ENCODE measurements at regions not wholly inside any gene's neighbourhood (a gene's known extent, or its start where the extent isn't known, plus 50 kb on each side); places are given as distances from the start of the nearest gene placed in this dataset.
"Not testable (repeated sequence)": the region's sequence is repeated elsewhere in the genome, so short reads cannot be mapped to it uniquely, and the experiment has no call there.

DNA sequence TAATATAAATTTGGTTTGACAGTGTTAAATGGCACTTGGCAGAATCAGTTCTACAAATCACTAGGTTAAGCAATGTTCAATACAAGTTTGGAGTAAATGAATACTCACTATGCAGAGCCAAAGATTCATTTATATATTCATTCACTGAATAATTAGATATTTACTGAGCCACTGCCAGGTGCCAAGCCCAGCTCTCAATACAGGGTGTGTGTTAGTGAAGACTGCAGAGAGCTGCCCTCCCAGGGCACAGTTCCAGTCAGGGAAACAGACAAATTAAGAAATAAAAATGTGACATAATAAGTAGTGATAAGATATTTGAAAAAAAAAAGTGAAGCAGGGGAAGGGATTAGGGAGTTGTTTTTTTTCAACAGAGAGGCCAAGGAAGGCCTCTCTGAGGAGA lies 411.7 kb downstream of the KCNRG start:
- POLR2A ChIA-PET = no interaction called here

DNA sequence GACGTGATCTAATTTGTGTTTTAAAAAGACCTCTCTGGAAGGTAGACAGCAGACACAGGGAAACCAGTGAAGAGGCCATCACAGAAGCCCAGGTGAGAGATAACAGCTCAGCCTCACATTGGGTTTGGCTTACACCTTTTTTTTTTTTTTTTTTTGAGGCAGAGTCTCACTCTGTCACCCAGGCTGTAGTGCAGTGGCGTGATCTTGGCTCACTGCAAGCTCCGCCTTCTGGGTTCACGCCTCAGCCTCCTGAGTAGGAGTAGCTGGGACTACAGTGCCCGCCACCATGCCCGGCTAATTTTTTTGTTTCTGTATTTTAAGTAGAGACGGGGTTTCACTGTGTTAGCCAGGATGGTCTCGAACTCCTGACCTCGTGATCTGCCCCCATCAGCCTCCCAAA lies 412.3 kb downstream of the KCNRG start:
- not testable (repeated sequence) for H3K27ac Mint-ChIP-seq
- CTCF ChIA-PET = interaction anchor here (1.4 to 1.5 kb wide), 2 partner anchors 12 to 451 kb away, joined by 3 to 4 read pairs; no protein-coding TSS in a partner anchor
- intact Hi-C loops (cut with micrococcal nuclease) = loop anchor here (5.0 kb wide), 1 partner anchor 345 kb away; no protein-coding TSS in a partner anchor

More for the DNA sequence above, 411.7 kb downstream of the KCNRG start:
- Mint-ChIP-seq H3K4me1 (ENCODE audit: low read depth) (peaks cover 31% of the 10 kb centered on the region), H3K36me3 (no peaks in the 10 kb centered on the region), H3K27me3 (no peaks in the 10 kb centered on the region), H3K4me3 (no peak overlapping the region), H3K9me3 (no peaks in the 10 kb centered on the region), H3K27ac (no peak overlapping the region)
- intact Hi-C loops (cut with micrococcal nuclease) = loop anchor here (5.0 kb wide), 1 partner anchor 345 kb away; no protein-coding TSS in a partner anchor
- CTCF ChIA-PET = interaction anchor here (0.7 to 1.5 kb wide), 3 partner anchors 13 to 451 kb away, joined by 3 to 4 read pairs (median 3); no protein-coding TSS in a partner anchor
- no peak for DNase-seq

DNA sequence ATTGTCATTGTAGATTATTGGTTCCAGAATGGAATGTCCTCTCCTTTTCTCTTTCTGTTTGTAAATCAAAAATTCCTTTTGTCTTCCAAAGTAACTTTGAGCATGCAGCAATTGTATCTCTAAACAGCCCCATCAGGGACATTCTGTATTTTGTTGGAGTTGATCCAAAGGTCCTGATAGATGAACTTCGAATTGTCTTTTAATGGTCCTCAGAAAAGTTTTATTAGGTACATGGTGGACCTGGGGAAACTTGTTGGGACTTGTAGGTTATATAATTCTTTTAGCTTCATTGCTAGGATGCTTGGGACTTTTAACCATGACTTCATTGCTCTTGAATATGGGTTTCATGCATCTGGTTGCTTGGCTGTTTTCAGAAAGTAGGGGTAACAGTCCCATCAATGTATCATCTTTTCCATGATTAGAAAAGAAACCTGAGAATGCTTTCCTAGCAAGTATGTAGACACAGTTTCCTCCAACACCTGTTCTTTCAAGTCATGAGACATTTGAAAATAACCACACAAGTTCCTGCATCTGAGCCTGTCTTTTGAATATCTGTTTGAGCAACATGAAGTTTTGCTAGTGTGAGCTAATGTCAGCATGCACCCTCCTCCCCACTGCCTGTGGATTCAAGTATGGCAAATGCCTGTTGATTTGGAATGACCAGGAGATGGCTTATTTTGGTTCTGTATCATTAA lies 413.1 kb downstream of the KCNRG start:
- no peaks in the 10 kb centered on the region for H3K36me3 Mint-ChIP-seq
- no peak for DNase-seq
- peak overlapping the region; percentile 23 for H3K27ac Mint-ChIP-seq
- CTCF ChIA-PET = interaction anchor here (1.2 kb wide), 1 partner anchor 9 kb away, joined by 3 read pairs; no protein-coding TSS in a partner anchor
- H3K4me1 Mint-ChIP-seq (ENCODE audit: low read depth) = peaks cover 21% of the 10 kb centered on the region
- no peak overlapping the region for H3K4me3 Mint-ChIP-seq
- H3K27me3 Mint-ChIP-seq = no peaks in the 10 kb centered on the region
- no peaks in the 10 kb centered on the region for H3K9me3 Mint-ChIP-seq
- intact Hi-C loops (cut with micrococcal nuclease) = loop anchor here (2.0 to 5.0 kb wide), 2 partner anchors 64 to 346 kb away; no protein-coding TSS in a partner anchor
- POLR2A ChIA-PET = no interaction called here

More for the DNA sequence above, 412.3 kb downstream of the KCNRG start:
- H3K36me3 Mint-ChIP-seq, H3K9me3 Mint-ChIP-seq, H3K4me3 Mint-ChIP-seq, POLR2A ChIA-PET, H3K27me3 Mint-ChIP-seq: not testable (repeated sequence)
- peaks cover 26% of the 10 kb centered on the region for H3K4me1 Mint-ChIP-seq (ENCODE audit: low read depth)
- peak; percentile 31 for DNase-seq

DNA sequence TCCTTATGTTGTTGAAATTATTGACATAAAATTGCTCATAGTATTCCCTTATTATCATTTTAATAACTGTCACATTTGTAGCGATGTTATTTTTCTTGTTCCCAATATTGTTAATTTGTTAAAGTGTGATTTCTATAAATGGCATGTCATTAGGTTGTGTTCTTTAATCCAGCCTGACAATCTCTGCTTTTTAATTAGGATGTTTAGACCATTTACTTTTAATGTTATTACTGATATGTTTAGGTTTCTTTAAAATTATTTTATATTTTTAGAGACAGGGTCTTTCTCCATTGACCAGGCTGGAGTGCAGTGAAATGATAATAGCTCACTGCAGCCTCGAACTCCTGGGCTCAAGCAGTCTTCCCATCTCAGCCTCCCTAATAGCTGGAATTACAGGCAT lies 408.5 kb downstream of the DLEU7 start:
- POLR2A ChIA-PET = no interaction called here
- CTCF ChIA-PET = no interaction called here

DNA sequence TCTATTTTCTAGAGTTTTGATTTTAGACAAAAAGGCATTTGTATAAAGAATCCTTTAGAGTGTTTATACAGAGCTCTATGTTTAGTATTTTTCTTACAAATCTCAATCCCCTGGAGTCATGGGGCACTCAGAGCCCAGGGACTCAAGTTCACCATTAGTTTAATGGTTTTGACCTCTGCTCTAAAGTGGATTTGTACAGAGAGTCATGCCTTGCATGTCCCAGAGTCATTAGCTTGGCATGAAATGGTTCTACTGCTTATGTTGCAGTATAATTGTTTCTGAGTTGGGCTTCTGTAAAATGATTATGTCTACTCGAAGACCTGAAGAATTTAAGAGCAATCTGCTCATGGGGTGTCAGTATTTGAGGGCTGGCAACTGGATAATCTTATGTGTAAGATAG lies 406.2 kb downstream of the DLEU7 start:
- DNase-seq = no peak
- Mint-ChIP-seq H3K36me3 (no peaks in the 10 kb centered on the region), H3K4me3 (no peak overlapping the region), H3K27me3 (no peaks in the 10 kb centered on the region), H3K9me3 (no peaks in the 10 kb centered on the region), H3K4me1 (ENCODE audit: low read depth) (no peaks in the 10 kb centered on the region), H3K27ac (no peak overlapping the region)
- intact Hi-C loops (cut with micrococcal nuclease) = no loop called here
- ChIA-PET CTCF (interaction anchor here (1.0 kb wide), 2 partner anchors 8 to 97 kb away, joined by 3 to 4 read pairs; no protein-coding TSS in a partner anchor), POLR2A (no interaction called here)

More for the DNA sequence above, 408.5 kb downstream of the DLEU7 start:
- intact Hi-C loops (cut with micrococcal nuclease) = no loop called here
- no peak overlapping the region for H3K4me3 Mint-ChIP-seq
- H3K4me1 Mint-ChIP-seq (ENCODE audit: low read depth) = no peaks in the 10 kb centered on the region
- no peak overlapping the region for H3K27ac Mint-ChIP-seq
- DNase-seq = no peak
- H3K27me3 Mint-ChIP-seq = no peaks in the 10 kb centered on the region
- H3K9me3 Mint-ChIP-seq = no peaks in the 10 kb centered on the region
- H3K36me3 Mint-ChIP-seq = no peaks in the 10 kb centered on the region

DNA sequence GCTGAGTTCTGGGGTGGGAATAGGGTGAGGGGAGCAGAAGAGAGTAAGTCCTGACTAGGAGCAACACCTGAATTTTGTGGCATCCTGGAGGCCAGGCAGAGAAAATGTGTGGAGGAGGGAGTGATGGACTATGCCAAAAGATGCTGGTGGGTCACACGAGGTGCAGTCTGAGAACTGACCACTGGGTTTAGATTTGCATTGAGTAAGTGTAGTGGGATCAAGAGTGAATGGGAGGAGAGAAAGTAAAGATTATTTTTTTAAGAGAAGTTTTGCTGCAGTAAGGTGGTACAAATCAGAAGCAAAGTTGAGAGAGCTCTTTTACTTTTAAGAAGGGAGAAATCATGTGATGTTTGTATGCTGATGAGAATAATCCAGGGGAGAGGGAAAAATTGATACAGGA lies 405.1 kb downstream of the DLEU7 start:
- CTCF ChIA-PET = no interaction called here
- POLR2A ChIA-PET = no interaction called here
- no peak overlapping the region for H3K27ac Mint-ChIP-seq
- no peaks in the 10 kb centered on the region for H3K9me3 Mint-ChIP-seq
- no peak overlapping the region for H3K4me3 Mint-ChIP-seq
- DNase-seq = no peak
- H3K36me3 Mint-ChIP-seq = no peaks in the 10 kb centered on the region
- H3K4me1 Mint-ChIP-seq (ENCODE audit: low read depth) = peaks cover 4% of the 10 kb centered on the region
- no peaks in the 10 kb centered on the region for H3K27me3 Mint-ChIP-seq
- intact Hi-C loops (cut with micrococcal nuclease) = no loop called here

DNA sequence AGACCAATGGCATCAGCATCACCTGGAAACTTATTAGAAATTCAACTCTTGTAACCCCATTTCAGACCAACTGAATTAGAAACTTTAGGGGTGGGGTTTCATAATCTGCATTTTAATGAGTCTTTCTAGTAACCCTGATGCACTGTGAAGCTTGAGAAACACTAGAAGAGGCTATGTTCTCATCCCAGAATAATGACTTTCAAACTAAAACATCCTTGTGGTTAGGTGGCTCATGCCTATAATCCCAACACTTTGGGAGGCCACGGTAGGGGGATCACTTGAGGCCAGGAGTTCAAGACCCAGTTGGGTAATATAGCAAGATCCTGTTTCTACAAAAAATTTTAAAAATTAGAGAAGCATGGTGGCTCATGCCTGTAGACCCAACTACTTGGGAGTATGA lies 402.4 kb downstream of the DLEU7 start:
- no peak overlapping the region for H3K4me3 Mint-ChIP-seq
- H3K27me3 Mint-ChIP-seq = no peaks in the 10 kb centered on the region
- no peaks in the 10 kb centered on the region for H3K9me3 Mint-ChIP-seq
- no peak overlapping the region for H3K27ac Mint-ChIP-seq
- intact Hi-C loops (cut with micrococcal nuclease) = no loop called here
- no peak for DNase-seq
- no peaks in the 10 kb centered on the region for H3K36me3 Mint-ChIP-seq
- ChIA-PET CTCF (no interaction called here), POLR2A (no interaction called here)
- H3K4me1 Mint-ChIP-seq (ENCODE audit: low read depth) = peaks cover 4% of the 10 kb centered on the region

DNA sequence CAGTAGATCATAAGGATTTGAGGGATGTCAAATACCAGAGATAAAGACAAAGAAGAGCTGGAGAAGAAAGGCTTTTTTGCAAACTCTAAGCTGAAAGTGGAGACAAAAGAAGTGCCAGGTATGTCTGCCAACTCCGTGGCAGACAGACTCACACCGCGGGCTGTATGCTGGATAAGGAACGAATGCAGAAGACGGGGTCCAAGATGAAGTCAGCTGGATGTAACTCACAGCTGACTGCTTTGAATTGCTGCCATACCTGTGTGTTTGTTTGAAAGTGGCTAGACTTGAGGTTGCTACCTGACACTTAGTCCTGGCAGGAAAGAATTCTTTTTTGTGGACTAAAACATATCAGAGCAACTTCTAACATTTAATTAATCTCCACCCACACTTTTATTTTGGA lies 398.8 kb downstream of the DLEU7 start:
- peaks cover 10% of the 10 kb centered on the region for H3K4me1 Mint-ChIP-seq (ENCODE audit: low read depth)
- intact Hi-C loops (cut with micrococcal nuclease) = no loop called here
- H3K4me3 Mint-ChIP-seq = no peak overlapping the region
- no peaks in the 10 kb centered on the region for H3K9me3 Mint-ChIP-seq
- H3K27ac Mint-ChIP-seq = no peak overlapping the region
- no peaks in the 10 kb centered on the region for H3K27me3 Mint-ChIP-seq
- ChIA-PET CTCF (no interaction called here), POLR2A (no interaction called here)
- no peak for DNase-seq
- H3K36me3 Mint-ChIP-seq = no peaks in the 10 kb centered on the region

DNA sequence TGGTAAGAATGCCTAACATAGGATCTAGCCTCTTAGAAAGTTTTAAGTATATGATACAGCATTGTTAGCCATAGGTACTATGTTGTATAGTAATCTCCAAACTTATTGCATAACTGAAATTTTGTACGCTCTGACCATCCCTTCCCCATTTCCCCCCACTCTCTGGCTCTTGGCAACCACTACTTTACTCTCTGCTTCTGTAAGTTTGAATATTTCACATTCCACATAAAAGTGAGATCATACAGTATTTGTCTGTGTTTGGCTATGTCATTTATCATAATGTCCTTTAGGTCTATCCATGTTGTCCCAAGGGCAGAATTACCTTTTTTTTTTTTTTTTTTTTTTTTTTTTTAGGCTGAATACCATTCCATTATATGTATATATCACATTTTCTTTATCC lies 396.9 kb downstream of the DLEU7 start:
- intact Hi-C loops (cut with micrococcal nuclease) = no loop called here
- Mint-ChIP-seq H3K4me1 (ENCODE audit: low read depth) (peaks cover 10% of the 10 kb centered on the region), H3K9me3 (no peaks in the 10 kb centered on the region), H3K36me3 (no peaks in the 10 kb centered on the region), H3K27me3 (no peaks in the 10 kb centered on the region), H3K27ac (no peak overlapping the region), H3K4me3 (no peak overlapping the region)
- POLR2A ChIA-PET = no interaction called here
- CTCF ChIA-PET = no interaction called here
- DNase-seq = no peak

DNA sequence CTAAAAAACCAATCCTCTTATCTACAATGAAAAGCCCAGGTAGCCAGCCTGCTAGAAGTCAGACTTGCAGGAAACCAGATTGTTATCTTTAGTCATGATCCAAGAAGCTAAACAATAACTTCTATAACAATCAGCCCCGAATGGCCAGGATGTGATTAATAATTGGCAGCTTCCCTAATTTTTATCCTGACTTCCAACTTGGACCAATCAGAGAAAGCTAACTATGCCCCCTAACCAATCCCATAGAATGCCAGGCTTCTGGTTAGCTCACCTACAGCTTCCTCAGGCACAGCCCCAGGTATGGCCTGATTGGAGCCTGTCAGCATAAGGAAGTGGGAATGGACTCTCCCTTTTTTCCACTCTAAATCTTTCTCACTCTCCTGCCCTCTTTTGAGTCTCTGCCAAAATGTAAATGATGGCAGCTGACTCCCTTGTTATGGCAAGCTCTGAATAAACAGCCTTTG lies 394.9 kb downstream of the DLEU7 start:
- peaks cover 6% of the 10 kb centered on the region for H3K4me1 Mint-ChIP-seq (ENCODE audit: low read depth)
- no peak for DNase-seq
- no peak overlapping the region for H3K27ac Mint-ChIP-seq
- H3K4me3 Mint-ChIP-seq = no peak overlapping the region
- intact Hi-C loops (cut with micrococcal nuclease) = no loop called here
- H3K27me3 Mint-ChIP-seq = no peaks in the 10 kb centered on the region
- ChIA-PET CTCF (no interaction called here), POLR2A (no interaction called here)
- no peaks in the 10 kb centered on the region for H3K36me3 Mint-ChIP-seq
- H3K9me3 Mint-ChIP-seq = no peaks in the 10 kb centered on the region

DNA sequence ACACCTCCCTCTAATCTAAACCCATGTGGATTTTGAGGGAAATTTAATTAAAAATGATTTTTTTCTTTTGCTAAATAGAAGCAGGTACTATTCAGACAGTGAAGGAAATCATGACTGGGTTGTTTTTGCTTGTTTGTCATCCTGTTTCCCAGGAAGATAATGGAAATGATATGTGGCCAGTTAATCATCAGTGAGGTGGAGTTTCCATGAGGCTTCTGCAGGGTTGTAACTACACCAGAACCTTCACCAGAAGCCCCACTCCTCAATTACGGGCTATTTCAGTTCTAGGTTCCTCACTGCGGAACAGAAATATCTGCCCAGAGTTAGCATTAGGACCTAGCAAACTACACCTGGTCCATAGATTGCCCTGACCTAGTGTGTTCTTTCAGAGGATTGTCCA lies 394.0 kb downstream of the DLEU7 start:
- intact Hi-C loops (cut with micrococcal nuclease) = no loop called here
- H3K4me3 Mint-ChIP-seq = no peak overlapping the region
- no peaks in the 10 kb centered on the region for H3K27me3 Mint-ChIP-seq
- no peak overlapping the region for H3K27ac Mint-ChIP-seq
- H3K9me3 Mint-ChIP-seq = no peaks in the 10 kb centered on the region
- ChIA-PET CTCF (no interaction called here), POLR2A (no interaction called here)
- H3K36me3 Mint-ChIP-seq = no peaks in the 10 kb centered on the region
- peaks cover 6% of the 10 kb centered on the region for H3K4me1 Mint-ChIP-seq (ENCODE audit: low read depth)
- DNase-seq = no peak

DNA sequence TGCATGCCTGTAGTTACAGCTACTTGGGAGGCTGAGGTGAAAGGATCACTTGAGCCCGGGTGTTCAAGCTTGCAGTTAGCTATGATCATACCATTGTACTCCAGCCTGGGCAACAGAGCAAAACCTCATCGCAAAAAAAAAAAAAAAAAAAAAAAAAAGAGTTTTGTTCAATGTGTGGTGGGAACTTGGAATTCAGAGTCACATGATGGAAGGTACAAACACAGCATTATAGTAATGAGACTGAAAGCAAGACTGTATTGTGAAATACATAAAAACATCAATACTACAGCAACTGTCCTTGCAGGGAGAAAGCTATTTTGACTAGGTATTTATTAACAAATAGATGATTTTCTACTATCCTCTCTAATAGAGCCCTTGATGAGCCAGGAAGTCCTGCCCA lies 393.2 kb downstream of the DLEU7 start:
- intact Hi-C loops (cut with micrococcal nuclease) = no loop called here

DNA sequence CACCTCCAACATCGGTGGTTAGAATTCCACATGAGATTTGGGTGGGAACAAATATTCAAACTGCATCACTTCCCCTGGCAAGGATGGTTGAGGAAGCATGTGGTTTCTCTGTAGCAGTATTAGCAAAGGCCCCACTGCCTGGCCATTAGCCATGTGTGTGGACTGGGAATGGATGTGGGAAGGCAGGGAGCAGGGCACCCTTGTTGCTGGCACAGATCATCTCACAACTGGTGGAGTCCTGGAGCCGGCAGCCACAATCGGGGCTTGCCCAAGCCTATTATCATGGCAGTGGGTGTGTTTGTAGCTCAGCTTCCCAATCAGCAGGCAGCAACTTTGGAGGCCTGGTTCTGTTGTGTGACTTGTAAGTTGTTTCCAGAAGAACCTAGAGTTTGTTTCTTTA lies 391.9 kb downstream of the DLEU7 start:
- no peaks in the 10 kb centered on the region for H3K27me3 Mint-ChIP-seq
- no peak for DNase-seq
- H3K4me1 Mint-ChIP-seq (ENCODE audit: low read depth) = peaks cover 6% of the 10 kb centered on the region
- intact Hi-C loops (cut with micrococcal nuclease) = no loop called here
- H3K4me3 Mint-ChIP-seq = no peak overlapping the region
- no peaks in the 10 kb centered on the region for H3K9me3 Mint-ChIP-seq
- POLR2A ChIA-PET = interaction anchor here (0.6 kb wide), 1 partner anchor 449 kb away, joined by 3 read pairs; no protein-coding TSS in a partner anchor
- H3K27ac Mint-ChIP-seq = no peak overlapping the region
- CTCF ChIA-PET = no interaction called here
- H3K36me3 Mint-ChIP-seq = no peaks in the 10 kb centered on the region

More for the DNA sequence above, 393.2 kb downstream of the DLEU7 start:
- no peak for DNase-seq
- H3K4me3 Mint-ChIP-seq = no peak overlapping the region
- H3K27me3 Mint-ChIP-seq = no peaks in the 10 kb centered on the region
- ChIA-PET POLR2A (no interaction called here), CTCF (no interaction called here)
- H3K9me3 Mint-ChIP-seq = no peaks in the 10 kb centered on the region
- no peaks in the 10 kb centered on the region for H3K36me3 Mint-ChIP-seq
- no peak overlapping the region for H3K27ac Mint-ChIP-seq
- H3K4me1 Mint-ChIP-seq (ENCODE audit: low read depth) = peaks cover 6% of the 10 kb centered on the region

Measured in activated CD4-positive, alpha-beta memory T cell treated with anti-CD3 and anti-CD28 coated beads for 36 hours (primary cell).